Caki2 (cell line): ENCODE measurements at regions not wholly inside any gene's neighbourhood (a gene's known extent, or its start where the extent isn't known, plus 50 kb on each side); places are given as distances from the start of the nearest gene placed in this dataset.

Experiments used
- DNase-seq: peaks from one replicate; pipeline ENCODE4 v3.0.0-alpha.2; 2015; ENCODE audit warnings: low read depth
- in situ Hi-C: cut with HindIII; loops from 2 replicates; pipeline ENCODE4 v1.10.0; 2016; ENCODE audit warnings: low sequenced_read_pairs, low pct_unique_long_range_greater_than_20kb, mixed read lengths

GRCh38 chr7:1314021-1314907, 81.6 kb downstream of the UNCX start:
- in situ Hi-C loops = no loop called here
- no peak for DNase-seq

- DNase-seq = no peak
- in situ Hi-C loops = no loop called here
Observed at GRCh38 chr7:1314908-1315450, 82.3 kb downstream of the UNCX start.

GRCh38 chr7:1316086-1316485, 83.4 kb downstream of the UNCX start:
- DNase-seq = no peak
- in situ Hi-C loops = no loop called here

- in situ Hi-C loops = no loop called here
- DNase-seq = no peak
Observed at GRCh38 chr7:1317646-1318045, 85.0 kb downstream of the UNCX start.

- DNase-seq = no peak
- in situ Hi-C loops = no loop called here
Observed at GRCh38 chr7:1318051-1318450, 85.4 kb downstream of the UNCX start.

- in situ Hi-C loops = no loop called here
- no peak for DNase-seq
Observed at GRCh38 chr7:1318661-1319060, 86.0 kb downstream of the UNCX start.

GRCh38 chr7:1320616-1321240, 88.1 kb downstream of the UNCX start:
- in situ Hi-C loops = no loop called here
- DNase-seq = no peak

- in situ Hi-C loops = no loop called here
- no peak for DNase-seq
Observed at GRCh38 chr7:1321411-1322239, 89.0 kb downstream of the UNCX start.

- in situ Hi-C loops = no loop called here
- DNase-seq = no peak
Observed at GRCh38 chr7:1322240-1323110, 89.8 kb downstream of the UNCX start.

- no peak for DNase-seq
- in situ Hi-C loops = no loop called here
Observed at GRCh38 chr7:1323178-1324027, 90.7 kb downstream of the UNCX start.

GRCh38 chr7:1324028-1324900, 91.6 kb downstream of the UNCX start:
- DNase-seq = no peak
- in situ Hi-C loops = no loop called here

- no peak for DNase-seq
- in situ Hi-C loops = no loop called here
Observed at GRCh38 chr7:1325246-1325645, 92.6 kb downstream of the UNCX start.

- no peak for DNase-seq
- in situ Hi-C loops = no loop called here
Observed at GRCh38 chr7:1325646-1326510, 93.2 kb downstream of the UNCX start.

- in situ Hi-C loops = no loop called here
- no peak for DNase-seq
Observed at GRCh38 chr7:1326511-1326785, 93.8 kb downstream of the UNCX start.

GRCh38 chr7:1329261-1329660, 96.6 kb downstream of the UNCX start:
- in situ Hi-C loops = no loop called here
- no peak for DNase-seq
